A673 (cell line): ENCODE measurements at regions not wholly inside any gene's neighbourhood (a gene's known extent, or its start where the extent isn't known, plus 50 kb on each side); places are given as distances from the start of the nearest gene placed in this dataset.
"Not testable (repeated sequence)": the region's sequence is repeated elsewhere in the genome, so short reads cannot be mapped to it uniquely, and the experiment has no call there.

Experiments used
- BruUV-seq: library from RNA; stranded (reverse); fragments of 400-500 nt; replicated peaks from 2 replicates; lab custom pipeline; 2021; lab: Mats Ljungman, UMichigan
- CTCF ChIA-PET: fragments of 300-600 bp; sonication (Branson Sonifier 250); formaldehyde crosslinking; loops from one replicate; lab custom pipeline; 2022; ENCODE audit warnings: antibody characterized with exemption; lab: Charles Lee
- POLR2A ChIA-PET: fragments of 300-600 bp; sonication (Branson Sonifier 250); formaldehyde crosslinking; loops from one replicate; lab custom pipeline; 2022; ENCODE audit warnings: antibody characterized with exemption; ENCODE audit not compliant: low non-redundant PET; lab: Charles Lee
- DNase-seq: peaks from one replicate; pipeline ENCODE4 v3.0.0-alpha.2; 2015; ENCODE audit warnings: low spot score
- H3K27ac ChIP-seq: fragments of 200-600 bp; sonication (generic); 2 replicates; pipeline ENCODE4 v1.5.1; 2016; ENCODE audit warnings: mixed run types, low read depth, mild to moderate bottlenecking, mixed read lengths, antibody characterized with exemption, low read length; ENCODE audit not compliant: poor library complexity, severe bottlenecking
- H3K27me3 ChIP-seq: fragments of 200-600 bp; sonication (generic); replicated peaks from 2 replicates; pipeline ENCODE4 v1.6.1; 2017; ENCODE audit warnings: mixed run types, low read depth, mild to moderate bottlenecking, mixed read lengths, antibody characterized with exemption, low read length; ENCODE audit not compliant: insufficient read depth, poor library complexity
- H3K36me3 ChIP-seq: fragments of 200-600 bp; sonication (generic); 2 replicates; pipeline ENCODE4 v1.6.1; 2016; ENCODE audit warnings: mixed run types, mild to moderate bottlenecking, mixed read lengths, antibody characterized with exemption, low read length; ENCODE audit not compliant: insufficient read depth, poor library complexity, severe bottlenecking
- H3K4me1 ChIP-seq: fragments of 200-600 bp; sonication (generic); 2 replicates; pipeline ENCODE4 v1.6.1; 2017; ENCODE audit warnings: mixed run types, mild to moderate bottlenecking, mixed read lengths, antibody characterized with exemption, low read length; ENCODE audit not compliant: insufficient read depth, poor library complexity, severe bottlenecking
- H3K4me3 ChIP-seq: fragments of 200-600 bp; sonication (generic); 2 replicates; pipeline ENCODE4 v1.5.1; 2016; ENCODE audit warnings: low read depth, mixed run types, mild to moderate bottlenecking, mixed read lengths, low read length; ENCODE audit not compliant: poor library complexity, severe bottlenecking
- H3K9me3 ChIP-seq: fragments of 200-600 bp; sonication (generic); 2 replicates; pipeline ENCODE4 v1.6.1; 2016; ENCODE audit warnings: mixed run types, low read depth, mild to moderate bottlenecking, mixed read lengths, antibody characterized with exemption, low read length; ENCODE audit not compliant: poor library complexity, severe bottlenecking
- CTCF ChIP-seq: fragments of 300-800, 200-600 bp; sonication (generic); conservative IDR thresholded peaks from 2 replicates; pipeline ENCODE4 v1.5.1; 2017; ENCODE audit warnings: low read depth, mild to moderate bottlenecking, antibody characterized with exemption, low read length, moderate library complexity, mixed read lengths
- EZH2 ChIP-seq: fragments of 200-600 bp; sonication (generic); IDR thresholded peaks from 2 replicates; pipeline ENCODE4 v1.6.1; 2017; ENCODE audit warnings: borderline replicate concordance, low read depth, mild to moderate bottlenecking, mixed read lengths, antibody characterized with exemption, low read length; ENCODE audit not compliant: poor library complexity, severe bottlenecking
- intact Hi-C: fragments of 100-400 bp; cut with micrococcal nuclease; formaldehyde crosslinking; loops from one replicate; pipeline ENCODE4 v1.10.0; 2022; ENCODE audit not compliant: unreplicated experiment

- intact Hi-C loops, result no loop called here
- no TSS peak for BruUV-seq
- H3K4me3 ChIP-seq, result no peak overlapping the region
- H3K36me3 ChIP-seq, result no peaks in the 10 kb centered on the region
- TF ChIP-seq CTCF, result no peak
- no peak for TF ChIP-seq EZH2
- no peak for DNase-seq
- POLR2A ChIA-PET, result no interaction called here
- H3K27me3 ChIP-seq, result no peaks in the 10 kb centered on the region
- H3K9me3 ChIP-seq, result peaks cover 17% of the 10 kb centered on the region
- H3K4me1 ChIP-seq, result no peaks in the 10 kb centered on the region
- CTCF ChIA-PET, result no interaction called here
- H3K27ac ChIP-seq, result no peak overlapping the region
Observed at GRCh38 chrX:142938793-142939192, 86.9 kb upstream of the SPANXN4 start.

- H3K4me3 ChIP-seq, H3K4me1 ChIP-seq, BruUV-seq, H3K27me3 ChIP-seq, H3K36me3 ChIP-seq, CTCF ChIA-PET, H3K27ac ChIP-seq, intact Hi-C loops, POLR2A ChIA-PET, DNase-seq: not testable (repeated sequence)
- H3K9me3 ChIP-seq, result peaks cover 13% of the 10 kb centered on the region
Observed at GRCh38 chrX:142972147-142972809, 53.5 kb upstream of the SPANXN4 start.
